ENCODE measurements at regions not wholly inside any gene's neighbourhood (a gene's known extent, or its start where the extent isn't known, plus 50 kb on each side); places are given as distances from the start of the nearest gene placed in this dataset.

GRCh38 chrX:134747006-134747405 is 50.0 kb downstream of the PABIR2 start:
- ChIA-PET POLR2A (no interaction called here), CTCF (no interaction called here)
- ATAC-seq (ENCODE audit: low read depth), result no peak
- peaks cover 5% of the 10 kb centered on the region for H3K4me1 Mint-ChIP-seq
- H3K9me3 Mint-ChIP-seq, result no peaks in the 10 kb centered on the region
- no peaks in the 10 kb centered on the region for H3K27me3 Mint-ChIP-seq
- H3K36me3 Mint-ChIP-seq (ENCODE audit: low read depth), result no peaks in the 10 kb centered on the region
- TF ChIP-seq CTCF (IDR thresholded peaks at IDR 0.05), result no peak
- no peak overlapping the region for H3K4me3 Mint-ChIP-seq
- intact Hi-C loops (cut with micrococcal nuclease), result no loop called here
- no peak overlapping the region for H3K27ac Mint-ChIP-seq
- DNase-seq, result no peak

GRCh38 chrX:134746410-134746785 is 50.6 kb downstream of the PABIR2 start:
- Mint-ChIP-seq H3K27ac (no peak overlapping the region), H3K27me3 (no peaks in the 10 kb centered on the region), H3K36me3 (ENCODE audit: low read depth) (no peaks in the 10 kb centered on the region), H3K4me1 (peaks cover 5% of the 10 kb centered on the region), H3K9me3 (no peaks in the 10 kb centered on the region), H3K4me3 (no peak overlapping the region)
- POLR2A ChIA-PET, result no interaction called here
- DNase-seq (no peak), ATAC-seq (ENCODE audit: low read depth) (no peak)
- intact Hi-C loops (cut with micrococcal nuclease), result no loop called here
- TF ChIP-seq CTCF (IDR thresholded peaks at IDR 0.05), result no peak
- CTCF ChIA-PET, result no interaction called here

GRCh38 chrX:134745636-134746409 is 51.2 kb downstream of the PABIR2 start:
- DNase-seq (no peak), ATAC-seq (ENCODE audit: low read depth) (no peak)
- Mint-ChIP-seq H3K36me3 (ENCODE audit: low read depth) (no peaks in the 10 kb centered on the region), H3K27ac (no peak overlapping the region), H3K4me3 (no peak overlapping the region), H3K27me3 (no peaks in the 10 kb centered on the region), H3K9me3 (no peaks in the 10 kb centered on the region), H3K4me1 (peaks cover 5% of the 10 kb centered on the region)
- intact Hi-C loops (cut with micrococcal nuclease), result no loop called here
- ChIA-PET CTCF (no interaction called here), POLR2A (no interaction called here)
- TF ChIP-seq CTCF (IDR thresholded peaks at IDR 0.05), result no peak

- no peak for ATAC-seq (ENCODE audit: low read depth)
- DNase-seq, result no peak
- no peak for TF ChIP-seq CTCF (IDR thresholded peaks at IDR 0.05)
- Mint-ChIP-seq H3K9me3 (no peaks in the 10 kb centered on the region), H3K36me3 (ENCODE audit: low read depth) (no peaks in the 10 kb centered on the region), H3K4me1 (peaks cover 5% of the 10 kb centered on the region), H3K27ac (no peak overlapping the region), H3K27me3 (no peaks in the 10 kb centered on the region), H3K4me3 (no peak overlapping the region)
- CTCF ChIA-PET, result no interaction called here
- intact Hi-C loops (cut with micrococcal nuclease), result no loop called here
- POLR2A ChIA-PET, result no interaction called here
These were observed 53.9 kb downstream of the PABIR2 start for GRCh38 chrX:134743091-134743490.

- Mint-ChIP-seq H3K4me3 (no peak overlapping the region), H3K27me3 (no peaks in the 10 kb centered on the region), H3K27ac (no peak overlapping the region), H3K4me1 (peaks cover 5% of the 10 kb centered on the region), H3K36me3 (ENCODE audit: low read depth) (no peaks in the 10 kb centered on the region), H3K9me3 (no peaks in the 10 kb centered on the region)
- POLR2A ChIA-PET, result no interaction called here
- CTCF ChIA-PET, result no interaction called here
- intact Hi-C loops (cut with micrococcal nuclease), result no loop called here
- DNase-seq (no peak), ATAC-seq (ENCODE audit: low read depth) (no peak)
- TF ChIP-seq CTCF (IDR thresholded peaks at IDR 0.05), result no peak
These were observed 54.4 kb downstream of the PABIR2 start for GRCh38 chrX:134742573-134742972.

All from activated B cell treated with CpG ODN at 0.5 μM for 24 hours (primary cell).